ENCODE measurements at regions not wholly inside any gene's neighbourhood (a gene's known extent, or its start where the extent isn't known, plus 50 kb on each side); places are given as distances from the start of the nearest gene placed in this dataset.

DNA sequence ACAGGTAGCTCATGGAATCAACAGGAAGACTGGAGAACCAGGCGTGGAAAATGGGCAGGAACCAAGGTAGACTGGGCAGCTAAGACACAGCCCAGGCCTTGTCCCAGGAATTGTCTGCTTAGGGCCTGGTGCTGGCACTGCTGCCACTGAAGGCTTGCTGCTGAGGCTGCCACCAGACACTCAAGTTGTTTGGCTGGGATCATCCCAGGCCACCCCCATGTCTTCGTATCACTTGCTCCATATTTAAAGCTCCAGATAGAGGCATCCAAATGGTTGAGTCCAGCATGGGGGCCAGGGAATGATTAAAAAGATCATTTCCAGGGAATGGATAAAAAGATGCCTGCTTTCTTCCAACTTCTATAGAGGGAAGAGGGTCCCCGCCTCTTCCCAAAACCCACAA is 107.4 kb upstream of the GADD45A start:
- Mint-ChIP-seq H3K4me1 (ENCODE audit: low read depth) (no peaks in the 10 kb centered on the region), H3K4me3 (no peak overlapping the region), H3K27ac (no peak overlapping the region), H3K27me3 (ENCODE audit: low read depth) (no peaks in the 10 kb centered on the region), H3K36me3 (ENCODE audit: low read depth) (no peaks in the 10 kb centered on the region), H3K9me3 (no peaks in the 10 kb centered on the region)
- DNase-seq (ENCODE audit: low spot score): no peak

DNA sequence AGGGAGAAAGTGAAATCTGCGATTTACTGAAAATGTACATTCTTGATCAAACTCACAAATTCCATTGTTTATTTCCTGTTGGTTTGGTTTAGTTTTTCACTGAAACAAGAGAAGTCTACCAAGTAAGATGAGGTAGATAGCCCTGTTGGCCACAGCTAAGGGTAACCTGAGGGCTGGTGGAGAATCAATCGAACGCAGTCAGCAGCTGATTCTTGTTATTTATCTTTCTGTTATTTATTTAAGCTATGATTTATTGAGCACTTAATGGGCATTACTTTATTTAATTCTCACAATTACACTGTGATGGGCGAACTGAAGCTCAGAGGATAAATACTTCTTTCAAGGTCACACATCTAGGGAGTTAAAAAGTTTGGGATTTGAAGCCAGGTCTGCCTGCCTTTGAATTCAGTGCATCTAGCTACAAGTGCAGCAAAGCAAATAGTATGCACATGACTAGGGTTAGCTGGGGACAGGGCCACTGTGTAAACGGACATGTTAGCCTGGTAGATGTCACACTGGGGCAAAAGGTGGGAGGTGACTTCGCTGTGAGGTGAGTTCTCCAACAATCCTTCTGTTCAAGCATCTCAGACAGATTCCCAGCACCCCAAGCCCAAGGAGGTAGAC is 106.5 kb upstream of the GADD45A start:
- Mint-ChIP-seq H3K27ac (no peak overlapping the region), H3K4me3 (no peak overlapping the region), H3K27me3 (ENCODE audit: low read depth) (no peaks in the 10 kb centered on the region), H3K36me3 (ENCODE audit: low read depth) (no peaks in the 10 kb centered on the region), H3K9me3 (no peaks in the 10 kb centered on the region), H3K4me1 (ENCODE audit: low read depth) (no peaks in the 10 kb centered on the region)
- no peak for DNase-seq (ENCODE audit: low spot score)

DNA sequence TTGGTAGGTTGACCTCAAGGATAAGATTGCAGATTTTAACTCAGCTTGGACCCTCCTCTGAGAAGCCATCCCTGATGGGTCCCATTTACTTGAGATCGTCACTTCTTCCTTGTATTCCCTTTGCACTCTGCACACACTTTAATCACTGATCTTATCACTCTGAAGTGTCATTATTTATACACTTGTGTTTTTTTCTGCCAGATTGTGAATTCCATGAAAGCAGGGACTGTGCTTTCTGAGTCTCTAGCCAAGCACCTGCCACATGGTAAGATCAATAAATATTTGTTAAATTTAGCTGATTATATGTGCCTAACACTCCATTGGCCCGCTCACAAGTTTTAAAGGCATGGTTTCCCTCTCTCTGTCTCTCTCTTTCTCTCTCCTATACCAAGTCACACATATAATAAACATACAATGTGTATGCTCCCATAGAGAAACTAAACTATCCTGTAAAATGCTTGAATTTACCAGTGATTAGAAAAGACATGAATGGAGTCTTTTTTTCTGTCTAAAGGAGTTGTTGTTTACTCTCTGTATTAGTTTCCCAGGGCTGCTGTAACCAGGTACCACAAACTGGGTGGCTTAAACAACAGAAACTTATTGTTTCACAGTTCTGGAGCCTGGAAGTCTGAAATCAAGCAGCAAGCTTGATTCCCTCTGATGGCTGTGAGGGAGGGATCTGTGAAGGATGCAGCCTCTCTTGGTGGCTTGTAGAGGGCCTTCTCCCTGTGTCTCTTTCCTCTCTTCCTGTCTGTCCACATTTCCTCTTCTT is 105.2 kb upstream of the GADD45A start:
- no peak for DNase-seq (ENCODE audit: low spot score)
- Mint-ChIP-seq H3K27ac (no peak overlapping the region), H3K4me3 (no peak overlapping the region), H3K27me3 (ENCODE audit: low read depth) (no peaks in the 10 kb centered on the region), H3K4me1 (ENCODE audit: low read depth) (no peaks in the 10 kb centered on the region), H3K9me3 (no peaks in the 10 kb centered on the region), H3K36me3 (ENCODE audit: low read depth) (no peaks in the 10 kb centered on the region)

DNA sequence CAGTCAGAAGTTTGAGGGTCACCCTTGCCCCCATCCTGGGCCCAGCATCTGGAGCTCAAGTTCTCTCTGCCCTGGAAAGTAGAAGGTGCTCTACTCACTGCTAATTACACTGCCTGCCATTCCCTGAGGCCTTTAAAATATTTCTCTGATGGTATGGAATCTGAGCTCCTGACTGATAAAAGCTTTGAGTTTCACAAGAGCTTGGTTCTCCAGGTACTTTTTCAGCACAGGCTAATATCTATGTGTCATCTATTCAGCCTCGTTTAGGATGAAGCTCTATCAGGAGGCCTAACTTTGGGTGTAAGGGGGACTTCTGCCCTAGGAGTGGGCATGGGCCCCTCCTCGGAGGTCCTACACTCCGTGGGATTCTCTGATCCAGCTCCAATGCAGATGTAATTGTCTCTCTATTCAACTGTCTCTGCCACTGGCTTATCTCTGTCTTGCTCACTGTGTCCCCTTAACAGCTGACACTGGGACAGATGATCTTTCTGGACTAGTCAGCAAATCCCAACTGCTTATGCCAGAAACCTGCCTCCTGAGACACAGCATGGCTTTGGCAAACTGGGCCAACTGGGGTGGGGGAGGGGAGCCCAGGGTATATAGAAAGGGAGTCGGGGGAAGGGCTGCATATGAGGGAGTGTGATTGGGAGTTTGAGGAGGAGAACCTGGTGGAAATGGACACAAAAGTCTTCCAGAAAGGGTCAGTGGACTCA is 104.2 kb upstream of the GADD45A start:
- no peaks in the 10 kb centered on the region for H3K36me3 Mint-ChIP-seq (ENCODE audit: low read depth)
- H3K4me1 Mint-ChIP-seq (ENCODE audit: low read depth): no peaks in the 10 kb centered on the region
- no peaks in the 10 kb centered on the region for H3K27me3 Mint-ChIP-seq (ENCODE audit: low read depth)
- H3K4me3 Mint-ChIP-seq: no peak overlapping the region
- DNase-seq (ENCODE audit: low spot score): no peak
- H3K9me3 Mint-ChIP-seq: no peaks in the 10 kb centered on the region
- H3K27ac Mint-ChIP-seq: no peak overlapping the region

DNA sequence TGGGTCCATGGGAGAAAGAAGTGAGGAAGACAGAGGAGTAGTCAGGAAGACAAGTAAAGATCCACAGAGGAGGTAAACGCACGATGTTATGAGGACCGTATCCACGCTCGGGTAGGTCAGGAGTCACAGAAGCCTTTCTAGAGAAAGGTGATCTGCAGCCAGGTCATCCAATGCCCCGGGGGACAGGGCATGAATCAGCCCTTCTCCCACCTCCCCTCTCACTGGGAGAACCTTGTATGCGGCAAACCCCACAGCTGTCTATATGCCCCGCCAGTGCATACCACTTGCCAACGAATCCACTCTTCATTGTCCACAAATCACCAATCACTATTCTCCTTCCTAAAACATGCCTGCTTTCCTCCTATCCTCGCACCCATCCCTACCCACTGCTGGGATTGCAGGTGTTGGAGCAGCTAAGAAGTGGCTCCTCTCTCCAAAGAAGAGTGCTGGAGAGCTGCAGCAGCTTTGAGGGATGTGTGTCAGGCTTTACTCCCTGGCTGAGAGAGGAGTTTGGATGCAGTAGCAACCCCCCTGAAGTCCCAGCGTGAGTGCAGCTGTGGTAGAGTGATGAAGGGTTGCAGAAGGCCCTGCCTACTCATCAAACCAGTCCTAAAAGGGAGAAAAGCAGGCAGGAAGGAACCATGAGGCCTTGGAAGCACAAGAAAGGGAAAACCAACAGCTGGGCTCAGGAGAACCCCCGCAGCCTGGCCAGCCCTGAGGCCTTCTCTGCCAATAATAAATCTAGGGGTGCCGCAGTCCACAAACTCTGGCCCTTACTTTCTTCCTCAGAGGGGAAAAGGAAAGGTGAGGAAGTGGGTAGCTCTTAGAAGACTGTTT is 102.2 kb upstream of the GADD45A start:
- H3K4me3 Mint-ChIP-seq: no peak overlapping the region
- DNase-seq (ENCODE audit: low spot score): no peak
- no peak overlapping the region for H3K27ac Mint-ChIP-seq
- no peaks in the 10 kb centered on the region for H3K4me1 Mint-ChIP-seq (ENCODE audit: low read depth)
- H3K9me3 Mint-ChIP-seq: no peaks in the 10 kb centered on the region
- H3K36me3 Mint-ChIP-seq (ENCODE audit: low read depth): no peaks in the 10 kb centered on the region
- no peaks in the 10 kb centered on the region for H3K27me3 Mint-ChIP-seq (ENCODE audit: low read depth)

DNA sequence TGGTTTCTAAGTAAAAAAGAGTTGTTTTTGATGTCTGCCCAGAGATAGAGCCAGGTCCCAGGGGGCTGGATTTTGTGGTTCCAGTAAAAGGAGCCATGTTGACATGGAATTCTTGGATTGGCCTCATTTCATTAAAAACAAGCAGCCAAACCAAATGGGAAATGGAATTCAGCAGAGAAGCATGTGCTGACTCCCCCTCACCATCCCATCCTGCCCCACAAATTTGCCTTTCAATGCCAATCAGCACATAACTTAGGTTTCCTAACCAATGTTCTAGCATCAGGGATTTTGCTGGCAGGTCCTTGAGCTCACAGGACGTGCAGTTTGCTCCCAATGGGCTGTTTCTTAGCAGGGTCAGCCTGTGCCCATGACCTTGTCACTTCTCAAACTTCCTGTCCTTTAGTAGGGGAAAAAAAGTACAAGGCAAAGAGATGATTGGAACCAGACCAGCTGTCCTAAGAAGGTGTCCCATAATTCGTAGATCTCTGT is 101.5 kb upstream of the GADD45A start:
- no peaks in the 10 kb centered on the region for H3K36me3 Mint-ChIP-seq (ENCODE audit: low read depth)
- no peaks in the 10 kb centered on the region for H3K9me3 Mint-ChIP-seq
- no peak for DNase-seq (ENCODE audit: low spot score)
- H3K4me3 Mint-ChIP-seq: no peak overlapping the region
- no peaks in the 10 kb centered on the region for H3K4me1 Mint-ChIP-seq (ENCODE audit: low read depth)
- no peaks in the 10 kb centered on the region for H3K27me3 Mint-ChIP-seq (ENCODE audit: low read depth)
- H3K27ac Mint-ChIP-seq: no peak overlapping the region

DNA sequence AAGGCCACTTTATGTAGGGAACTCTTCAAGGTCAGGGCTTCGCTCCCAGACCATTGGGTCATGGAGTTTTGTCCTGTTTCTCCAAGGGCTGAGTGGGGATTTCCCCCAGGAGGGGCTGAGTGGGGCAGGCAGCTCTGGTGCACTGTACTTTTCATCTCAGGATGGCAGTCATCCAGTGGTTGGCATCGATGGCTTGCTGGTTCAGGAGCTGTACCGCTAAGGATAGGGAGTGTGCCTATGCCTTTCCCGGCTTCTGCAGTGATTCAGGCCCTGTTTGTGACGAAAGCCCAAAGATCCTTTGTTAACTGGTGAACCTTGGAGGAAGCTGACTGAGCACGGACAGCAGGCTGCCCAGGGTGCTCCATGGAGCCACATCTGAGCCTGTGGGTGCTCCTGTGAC is 100.1 kb upstream of the GADD45A start:
- DNase-seq (ENCODE audit: low spot score): no peak
- H3K9me3 Mint-ChIP-seq: no peaks in the 10 kb centered on the region
- H3K4me1 Mint-ChIP-seq (ENCODE audit: low read depth): no peaks in the 10 kb centered on the region
- no peak overlapping the region for H3K4me3 Mint-ChIP-seq
- H3K36me3 Mint-ChIP-seq (ENCODE audit: low read depth): no peaks in the 10 kb centered on the region
- H3K27me3 Mint-ChIP-seq (ENCODE audit: low read depth): no peaks in the 10 kb centered on the region
- H3K27ac Mint-ChIP-seq: no peak overlapping the region

DNA sequence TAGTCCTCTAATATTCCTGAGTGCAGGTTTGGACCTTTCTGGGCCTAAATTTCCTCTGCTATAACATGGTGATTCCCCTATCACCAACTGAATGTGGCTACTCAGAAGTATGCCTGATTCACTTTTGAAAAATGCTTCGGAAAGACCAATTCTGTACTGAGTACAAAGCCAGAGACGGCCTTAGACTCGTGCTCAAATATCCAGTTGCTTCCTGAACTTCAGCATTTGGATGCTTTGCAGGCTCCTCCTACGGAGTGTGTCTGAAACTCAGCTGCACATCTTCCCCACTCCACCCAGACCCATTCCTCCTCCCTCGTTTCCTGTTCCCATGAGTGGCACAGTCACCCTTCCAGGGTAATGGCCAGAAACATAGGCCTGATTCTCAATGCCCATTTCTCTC is 98.4 kb upstream of the GADD45A start:
- Mint-ChIP-seq H3K9me3 (no peaks in the 10 kb centered on the region), H3K4me3 (no peak overlapping the region), H3K36me3 (ENCODE audit: low read depth) (no peaks in the 10 kb centered on the region), H3K27ac (no peak overlapping the region), H3K4me1 (ENCODE audit: low read depth) (no peaks in the 10 kb centered on the region), H3K27me3 (ENCODE audit: low read depth) (no peaks in the 10 kb centered on the region)
- DNase-seq (ENCODE audit: low spot score): no peak

DNA sequence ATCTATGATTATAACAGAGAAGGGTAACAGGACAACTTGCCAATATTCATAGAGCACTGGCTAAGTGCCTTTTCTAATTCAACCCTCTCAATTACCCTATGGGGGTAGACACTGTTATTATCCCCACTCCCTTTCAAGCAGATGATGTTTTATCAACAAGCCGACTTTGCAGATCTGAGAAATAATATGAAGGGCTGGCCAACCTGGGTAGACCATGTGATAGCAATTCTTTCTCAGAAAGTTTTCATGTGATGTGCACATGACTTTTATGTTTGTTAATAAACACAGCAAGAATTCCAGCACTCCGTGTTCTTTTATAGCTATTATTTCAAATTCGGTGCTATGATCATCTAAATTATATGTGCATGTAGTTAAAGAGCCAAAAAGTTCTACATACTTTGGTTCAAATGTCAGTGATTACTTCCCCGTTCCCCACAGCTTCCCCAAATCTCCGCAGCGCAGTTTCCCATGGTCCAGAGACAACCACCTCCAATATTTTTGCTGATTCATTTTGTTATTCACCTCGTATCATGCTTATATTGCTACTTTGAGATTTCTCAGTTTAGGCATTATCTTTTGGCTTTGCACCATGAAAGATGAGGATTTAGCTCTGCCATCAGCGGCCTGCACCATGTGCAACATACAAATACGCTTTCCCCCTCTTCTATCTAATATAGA is 96.7 kb upstream of the GADD45A start:
- Mint-ChIP-seq H3K27ac (no peak overlapping the region), H3K9me3 (no peaks in the 10 kb centered on the region), H3K27me3 (ENCODE audit: low read depth) (no peaks in the 10 kb centered on the region), H3K4me1 (ENCODE audit: low read depth) (no peaks in the 10 kb centered on the region), H3K36me3 (ENCODE audit: low read depth) (no peaks in the 10 kb centered on the region), H3K4me3 (no peak overlapping the region)
- no peak for DNase-seq (ENCODE audit: low spot score)

DNA sequence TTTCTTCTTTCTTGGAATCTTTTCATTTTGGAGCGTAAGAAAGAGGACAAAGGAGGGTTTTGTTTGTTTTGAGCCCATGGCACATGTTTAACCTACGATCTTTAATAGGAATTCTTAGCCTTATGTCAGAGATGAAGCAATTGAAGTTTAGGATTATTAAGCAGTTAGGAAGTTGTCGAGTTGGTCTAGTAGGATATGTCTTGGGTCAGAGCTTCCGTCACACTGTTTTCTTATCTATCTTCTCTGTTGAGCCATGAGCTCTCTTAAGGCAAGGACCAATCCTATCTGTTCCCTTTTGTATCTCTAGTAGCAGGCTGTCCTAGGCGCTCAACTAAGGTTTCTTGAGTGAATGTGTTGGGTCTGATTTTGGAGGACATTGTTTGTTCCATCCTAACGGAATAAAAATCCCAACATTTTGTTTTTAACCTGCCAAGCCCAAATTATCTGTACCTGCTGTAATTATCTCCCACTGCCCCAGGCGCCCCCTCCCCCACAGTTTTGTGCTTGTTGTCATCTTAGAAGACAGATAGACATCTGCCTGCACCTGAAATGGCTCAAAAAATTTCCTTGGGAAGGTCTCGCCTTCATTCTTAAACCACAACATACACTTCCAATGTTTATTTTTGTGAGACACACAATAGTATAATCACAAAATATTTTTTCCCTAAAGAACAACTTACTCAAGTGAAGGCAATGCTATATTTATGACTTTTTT is 95.3 kb upstream of the GADD45A start:
- Mint-ChIP-seq H3K9me3 (no peaks in the 10 kb centered on the region), H3K4me3 (no peak overlapping the region), H3K36me3 (ENCODE audit: low read depth) (no peaks in the 10 kb centered on the region), H3K27ac (no peak overlapping the region), H3K27me3 (ENCODE audit: low read depth) (no peaks in the 10 kb centered on the region), H3K4me1 (ENCODE audit: low read depth) (no peaks in the 10 kb centered on the region)
- DNase-seq (ENCODE audit: low spot score): no peak

DNA sequence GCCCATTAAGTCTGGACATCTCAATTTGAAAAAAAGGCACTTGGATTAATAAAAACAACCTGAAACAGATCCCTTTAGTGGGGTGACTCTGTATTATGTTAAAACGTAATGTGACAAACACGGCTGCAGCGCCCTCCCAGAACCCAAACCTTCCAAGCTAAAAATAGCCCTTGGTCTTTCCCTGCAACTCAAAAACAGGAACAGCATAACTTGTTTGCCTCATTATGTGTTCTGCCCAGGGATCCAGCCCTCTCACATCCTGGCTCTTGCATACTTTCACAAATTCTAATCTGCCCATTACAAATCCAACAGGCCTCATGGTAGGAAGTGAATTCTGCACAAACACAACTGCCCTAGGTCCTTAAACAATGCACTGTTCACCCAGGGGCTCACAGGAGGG is 94.7 kb upstream of the GADD45A start:
- Mint-ChIP-seq H3K9me3 (no peaks in the 10 kb centered on the region), H3K27me3 (ENCODE audit: low read depth) (no peaks in the 10 kb centered on the region), H3K4me1 (ENCODE audit: low read depth) (no peaks in the 10 kb centered on the region), H3K36me3 (ENCODE audit: low read depth) (no peaks in the 10 kb centered on the region), H3K27ac (no peak overlapping the region), H3K4me3 (no peak overlapping the region)
- DNase-seq (ENCODE audit: low spot score): no peak

DNA sequence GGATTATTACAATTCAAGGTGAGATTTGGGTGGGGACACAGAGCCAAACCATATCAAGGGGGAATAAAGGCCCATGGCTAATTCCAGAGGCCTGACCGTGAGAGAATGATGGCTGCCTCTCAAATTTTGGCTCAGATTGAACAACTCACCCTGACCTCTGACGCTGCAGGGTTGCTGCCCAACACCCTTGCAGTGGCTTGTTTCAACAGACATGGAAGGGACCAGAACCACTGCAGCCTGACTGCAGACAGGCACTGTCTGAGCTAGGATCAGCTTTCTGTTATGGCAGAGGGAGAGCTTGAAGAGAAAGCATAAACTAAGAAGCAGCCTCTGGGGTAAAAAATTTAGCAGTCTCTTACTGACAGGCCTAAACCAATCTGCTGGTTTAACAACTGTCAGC is 90.2 kb upstream of the GADD45A start:
- H3K9me3 Mint-ChIP-seq: no peaks in the 10 kb centered on the region
- no peak for DNase-seq (ENCODE audit: low spot score)
- no peaks in the 10 kb centered on the region for H3K4me1 Mint-ChIP-seq (ENCODE audit: low read depth)
- no peaks in the 10 kb centered on the region for H3K36me3 Mint-ChIP-seq (ENCODE audit: low read depth)
- no peaks in the 10 kb centered on the region for H3K27me3 Mint-ChIP-seq (ENCODE audit: low read depth)
- H3K4me3 Mint-ChIP-seq: no peak overlapping the region
- H3K27ac Mint-ChIP-seq: no peak overlapping the region

DNA sequence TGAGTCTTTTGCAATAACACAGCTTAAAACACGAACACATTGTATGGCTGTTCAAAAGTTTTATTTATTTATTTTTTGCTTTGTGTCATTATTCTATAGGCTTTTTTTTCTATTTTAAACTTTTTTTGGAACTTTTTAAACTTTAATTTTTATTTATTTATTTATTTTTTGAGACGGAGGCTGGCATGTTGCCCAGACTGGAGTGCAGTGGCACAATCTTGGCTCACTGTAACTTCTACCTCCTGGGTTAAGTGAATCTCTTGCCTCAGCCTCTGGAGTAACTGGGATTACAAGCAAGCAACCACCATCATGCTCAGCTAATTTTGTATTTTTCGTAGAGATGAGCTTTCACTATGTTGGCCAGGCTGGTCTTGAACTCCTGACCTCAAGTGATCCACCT is 88.3 kb upstream of the GADD45A start:
- no peak overlapping the region for H3K27ac Mint-ChIP-seq
- H3K9me3 Mint-ChIP-seq: no peaks in the 10 kb centered on the region
- no peak for DNase-seq (ENCODE audit: low spot score)
- H3K4me3 Mint-ChIP-seq: no peak overlapping the region
- H3K4me1 Mint-ChIP-seq (ENCODE audit: low read depth): no peaks in the 10 kb centered on the region
- H3K36me3 Mint-ChIP-seq (ENCODE audit: low read depth): no peaks in the 10 kb centered on the region
- peaks cover 3% of the 10 kb centered on the region for H3K27me3 Mint-ChIP-seq (ENCODE audit: low read depth)

All from T-helper 2 cell treated with Interferon-gamma antibody and Interleukin-4, amounts not matched to agents 5 μg/mL and 100 μg/mL, for 36 hours (primary cell).